Ishikawa (cell line): ENCODE measurements at regions not wholly inside any gene's neighbourhood (a gene's known extent, or its start where the extent isn't known, plus 50 kb on each side); places are given as distances from the start of the nearest gene placed in this dataset.

Experiments
- CEBPB ChIP-seq: IDR thresholded peaks from 2 replicates; pipeline ENCODE4 v1.6.1; 2012
- EP300 ChIP-seq: IDR thresholded peaks from 2 replicates; pipeline ENCODE4 v1.6.1; 2012; ENCODE audit warnings: borderline replicate concordance
- MAX ChIP-seq: IDR thresholded peaks from 2 replicates; pipeline ENCODE4 v1.6.1; 2012
- REST ChIP-seq: IDR thresholded peaks from 2 replicates; pipeline ENCODE4 v1.6.1; 2012; ENCODE audit warnings: low read depth, mild to moderate bottlenecking
- TAF1 ChIP-seq: IDR thresholded peaks from 2 replicates; pipeline ENCODE4 v1.6.1; 2012; ENCODE audit warnings: low read depth, mild to moderate bottlenecking
- YY1 ChIP-seq: IDR thresholded peaks from 2 replicates; pipeline ENCODE4 v1.6.1; 2012; ENCODE audit warnings: low read depth

- TF ChIP-seq REST (no peak), EP300 (no peak), MAX (no peak), CEBPB (no peak), YY1 (no peak), TAF1 (no peak)
These were observed 959.2 kb downstream of the ADGRL3 start for GRCh38 chr4:62159306-62159705.
